Tibial nerve (tissue), 4 donors: ENCODE measurements at regions not wholly inside any gene's neighbourhood (a gene's known extent, or its start where the extent isn't known, plus 50 kb on each side); places are given as distances from the start of the nearest gene placed in this dataset.

ENCODE experiments used
- DNase-seq, 2 donors: peaks; one replicate each; pipeline ENCODE4 v3.0.0-alpha.2; 2019; ENCODE audit warnings: low spot score in 2 of 2
- H3K27ac ChIP-seq, 4 donors: fragments of 200-600 bp; sonication (generic) in 3 of 4; one replicate each; pipeline ENCODE4 v1.5.1; 2017 to 2019; ENCODE audit warnings: mild to moderate bottlenecking in 1 of 4
- H3K27me3 ChIP-seq, 2 donors: fragments of 200-600 bp; sonication (generic) in 1 of 2; one replicate each; pipeline versions ENCODE4 v1.5.1 to v1.6.0; 2017 to 2019
- H3K36me3 ChIP-seq, 3 donors: fragments of 200-600 bp; sonication (generic); one replicate each; pipeline ENCODE4 v1.5.1; 2018 to 2019
- H3K4me1 ChIP-seq, 4 donors: fragments of 200-600 bp; sonication (generic) in 3 of 4; one replicate each; pipeline ENCODE4 v1.5.1; 2017 to 2019
- H3K4me3 ChIP-seq, 4 donors: fragments of 200-600 bp; sonication (generic) in 3 of 4; one replicate each; pipeline ENCODE4 v1.5.1; 2017 to 2019; ENCODE audit warnings: mild to moderate bottlenecking in 1 of 4, moderate library complexity in 1 of 4
- H3K9me3 ChIP-seq, 4 donors: fragments of 200-600 bp; sonication (generic) in 3 of 4; one replicate each; pipeline ENCODE4 v1.5.1; 2017 to 2019
- CTCF ChIP-seq, 5 experiments: fragments of 200-600 bp in 3 of 5; fragments of 450-650 bp in 2 of 5; sonication (generic) in 3 of 5; IDR thresholded peaks; one replicate each; pipeline ENCODE4 v1.5.1; 2016 to 2019; ENCODE audit warnings: antibody characterized with exemption in 5 of 5, mild to moderate bottlenecking in 3 of 5, moderate library complexity in 2 of 5
- EP300 ChIP-seq, 2 donors: sonication (generic); formaldehyde crosslinking; IDR thresholded peaks; one replicate each; pipeline ENCODE4 v1.6.1; 2017; ENCODE audit warnings: antibody characterized with exemption in 2 of 2, mild to moderate bottlenecking in 1 of 2
- POLR2A ChIP-seq, 2 donors: fragments of 450-650 bp; IDR thresholded peaks; one replicate each; pipeline ENCODE4 v1.6.1; 2017; ENCODE audit warnings: antibody characterized with exemption in 2 of 2, mild to moderate bottlenecking in 2 of 2, moderate library complexity in 2 of 2
- WGBS, 2 donors: methylation state at CpG; one replicate each; pipeline ENCODE4 v1.1.5; 2018; 5-methylcytosine and 5-hydroxymethylcytosine counted together

GRCh38 chr9:75397836-75398235 is 309.5 kb downstream of the OSTF1 start:
- H3K36me3 ChIP-seq: no peaks in the 10 kb centered on the region
- WGBS, 2 donors: 85 to 91% methylated on average over 1 of the region's 1 CpG

GRCh38 chr9:75408391-75408790 is 320.1 kb downstream of the OSTF1 start:
- Histone ChIP-seq H3K36me3 (no peaks in the 10 kb centered on the region), H3K9me3 (no peaks in the 10 kb centered on the region), H3K4me1 (no peaks in the 10 kb centered on the region), H3K27ac (no peak overlapping the region), H3K4me3 (no peak overlapping the region), H3K27me3 (no peaks in the 10 kb centered on the region)
- TF ChIP-seq POLR2A (IDR thresholded peaks at IDR 0.05): no peak
- WGBS, 2 donors: 89 to 94% methylated on average over 4 of the region's 4 CpGs
- DNase-seq: no peak

More at GRCh38 chr9:75397836-75398235, 309.5 kb downstream of the OSTF1 start:
- Histone ChIP-seq H3K4me1 (no peaks in the 10 kb centered on the region), H3K27ac (no peak overlapping the region), H3K27me3 (no peaks in the 10 kb centered on the region), H3K4me3 (no peak overlapping the region), H3K9me3 (no peaks in the 10 kb centered on the region)
- no peak for DNase-seq
- TF ChIP-seq CTCF (IDR thresholded peaks at IDR 0.05) (no peak), POLR2A (IDR thresholded peaks at IDR 0.05) (no peak), EP300 (IDR thresholded peaks at IDR 0.05) (no peak)

GRCh38 chr9:75410405-75410804 is 322.1 kb downstream of the OSTF1 start:
- WGBS, 2 donors: 92 to 93% methylated on average over 4 of the region's 4 CpGs
- Histone ChIP-seq H3K4me3 (no peak overlapping the region), H3K9me3 (no peaks in the 10 kb centered on the region), H3K4me1 (no peaks in the 10 kb centered on the region), H3K27me3 (no peaks in the 10 kb centered on the region), H3K36me3 (no peaks in the 10 kb centered on the region), H3K27ac (no peak overlapping the region)
- no peak for TF ChIP-seq POLR2A (IDR thresholded peaks at IDR 0.05)
- no peak for TF ChIP-seq EP300 (IDR thresholded peaks at IDR 0.05)
- TF ChIP-seq CTCF (IDR thresholded peaks at IDR 0.05): no peak
- DNase-seq: no peak

- Histone ChIP-seq H3K9me3 (no peaks in the 10 kb centered on the region), H3K27ac (peak overlapping the region in 1 of 4 donors; percentile 32), H3K4me1 (no peaks in the 10 kb centered on the region), H3K27me3 (no peaks in the 10 kb centered on the region), H3K4me3 (no peak overlapping the region), H3K36me3 (no peaks in the 10 kb centered on the region)
- TF ChIP-seq EP300 (IDR thresholded peaks at IDR 0.05) (peak in 1 of 2 donors; percentile 13), POLR2A (IDR thresholded peaks at IDR 0.05) (no peak)
- WGBS, 2 donors: 67 to 74% methylated on average over 5 of the region's 5 CpGs
- no peak for DNase-seq
Observed at GRCh38 chr9:75414371-75415160, 326.3 kb downstream of the OSTF1 start.

- no peak overlapping the region for H3K4me3 ChIP-seq
- WGBS, 2 donors: 86 to 90% methylated on average over 4 of the region's 4 CpGs
Observed at GRCh38 chr9:75417471-75417870, 329.2 kb downstream of the OSTF1 start.

More at GRCh38 chr9:75417471-75417870, 329.2 kb downstream of the OSTF1 start:
- TF ChIP-seq EP300 (IDR thresholded peaks at IDR 0.05) (no peak), POLR2A (IDR thresholded peaks at IDR 0.05) (no peak), CTCF (IDR thresholded peaks at IDR 0.05) (no peak)
- Histone ChIP-seq H3K4me1 (no peaks in the 10 kb centered on the region), H3K27me3 (no peaks in the 10 kb centered on the region), H3K27ac (no peak overlapping the region), H3K36me3 (no peaks in the 10 kb centered on the region), H3K9me3 (no peaks in the 10 kb centered on the region)
- no peak for DNase-seq
